PC-3 (cell line): ENCODE measurements at regions not wholly inside any gene's neighbourhood (a gene's known extent, or its start where the extent isn't known, plus 50 kb on each side); places are given as distances from the start of the nearest gene placed in this dataset.

Experiments used
- ATAC-seq: fragments of 200-7000 bp; cut with Tn5 transposase; 2 replicates; pipeline ENCODE4 v1.9.1; 2020; ENCODE audit warnings: mild to moderate bottlenecking, moderate library complexity
- BruUV-seq: library from RNA; stranded (reverse); fragments of 400-500 nt; replicated peaks from 2 replicates; lab custom pipeline; 2021; lab: Mats Ljungman, UMichigan
- CTCF ChIA-PET: fragments of 300-600 bp; sonication (Branson Sonifier 250); formaldehyde crosslinking; loops from one replicate; lab custom pipeline; 2022; ENCODE audit warnings: antibody characterized with exemption; lab: Charles Lee
- POLR2A ChIA-PET: fragments of 300-600 bp; sonication (Branson Sonifier 250); formaldehyde crosslinking; loops from one replicate; lab custom pipeline; 2022; ENCODE audit warnings: antibody characterized with exemption; ENCODE audit not compliant: unreplicated experiment; lab: Charles Lee
- DNase-seq: peaks from one replicate; pipeline ENCODE4 v3.0.0-alpha.2; 2015
- H2AFZ ChIP-seq: fragments of 300-600 bp; sonication (generic); 2 replicates; pipeline ENCODE4 v1.6.0; 2016; ENCODE audit warnings: antibody characterized with exemption, low read length
- H3F3A ChIP-seq: fragments of 300-600 bp; sonication (generic); one replicate; pipeline ENCODE4 v1.6.0; 2017; ENCODE audit warnings: antibody characterized with exemption, low read length, control low read depth, mild to moderate bottlenecking; ENCODE audit not compliant: unreplicated experiment
- H3K27ac ChIP-seq: fragments of 300-600 bp; sonication (generic); 2 replicates; pipeline ENCODE4 v1.5.1; 2016; ENCODE audit warnings: mild to moderate bottlenecking, low read length
- H3K27me3 ChIP-seq: fragments of 300-600 bp; sonication (generic); 2 replicates; pipeline ENCODE4 v1.6.1; 2016; ENCODE audit warnings: low read length, mixed read lengths
- H3K36me3 ChIP-seq: fragments of 300-600 bp; sonication (generic); 2 replicates; pipeline ENCODE4 v1.6.1; 2016; ENCODE audit warnings: low read depth, mixed run types, low read length, mixed read lengths
- H3K4me1 ChIP-seq: fragments of 300-600 bp; sonication (generic); 2 replicates; pipeline ENCODE4 v1.5.1; 2016; ENCODE audit warnings: low read length; ENCODE audit not compliant: insufficient read depth
- H3K4me2 ChIP-seq: fragments of 300-600 bp; sonication (generic); 2 replicates; pipeline ENCODE4 v1.6.0; 2016; ENCODE audit warnings: low read length
- H3K4me3 ChIP-seq: fragments of 300-600 bp; sonication (generic); 2 replicates; pipeline ENCODE4 v1.5.1; 2016; ENCODE audit warnings: mild to moderate bottlenecking, low read length, mixed read lengths
- H3K79me2 ChIP-seq: fragments of 300-600 bp; sonication (generic); 2 replicates; pipeline ENCODE4 v1.6.1; 2017; ENCODE audit warnings: low read length, mixed read lengths
- H3K9ac ChIP-seq: fragments of 300-600 bp; sonication (generic); 2 replicates; pipeline ENCODE4 v1.6.0; 2016; ENCODE audit warnings: mild to moderate bottlenecking, low read length
- H3K9me2 ChIP-seq: fragments of 300-600 bp; sonication (generic); replicated peaks from 2 replicates; pipeline ENCODE4 v1.6.1; 2016; ENCODE audit warnings: mixed run types, low read length, mixed read lengths
- H3K9me3 ChIP-seq: fragments of 300-600 bp; sonication (generic); 2 replicates; pipeline ENCODE4 v1.6.1; 2016; ENCODE audit warnings: low read length, mixed read lengths
- H4K20me1 ChIP-seq: fragments of 300-600 bp; sonication (generic); 2 replicates; pipeline ENCODE4 v1.6.1; 2016; ENCODE audit warnings: low read length, mixed read lengths
- EZH2 ChIP-seq: fragments of 300-600 bp; sonication (generic); IDR thresholded peaks from one replicate; pipeline ENCODE4 v1.6.1; 2017; ENCODE audit warnings: antibody characterized with exemption, mild to moderate bottlenecking, low read length; ENCODE audit not compliant: unreplicated experiment
- EZH2phosphoT487 ChIP-seq: fragments of 300-600 bp; sonication (generic); IDR thresholded peaks from 2 replicates; pipeline ENCODE4 v1.6.1; 2018; ENCODE audit warnings: mild to moderate bottlenecking, antibody characterized with exemption, low read length, borderline replicate concordance
- intact Hi-C: fragments of 100-400 bp; cut with micrococcal nuclease; formaldehyde crosslinking; loops from 2 replicates; pipeline ENCODE4 v1.9.0; 2023
- TF ChIP-seq, protein P1 (sequence below): fragments of 300-600 bp; sonication (generic); conservative IDR thresholded peaks from 2 replicates; pipeline ENCODE4 v1.5.1; 2017; ENCODE audit warnings: antibody characterized with exemption, low read depth, mild to moderate bottlenecking, low read length

DNA sequence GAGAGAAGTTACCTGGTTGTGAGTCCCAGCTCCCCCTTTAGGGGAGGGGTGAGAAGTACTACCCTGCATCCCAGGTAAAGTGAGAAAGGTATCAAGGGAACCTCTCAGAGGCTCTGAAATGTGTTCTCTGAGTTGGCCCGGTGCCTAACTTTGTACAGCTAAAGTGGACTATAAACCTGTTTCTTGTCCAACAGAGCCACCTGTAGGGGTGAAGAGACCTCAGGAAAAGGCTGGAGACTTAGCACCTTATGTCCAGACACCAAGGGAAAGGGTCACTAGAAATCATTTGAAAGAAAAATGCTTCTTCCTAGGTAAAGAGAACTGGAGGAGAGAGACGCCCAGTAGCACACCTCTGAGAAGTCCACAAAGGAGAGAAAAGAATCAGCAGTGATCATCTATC, 108.3 kb upstream of the KIF2A start:
- no peak overlapping the region for H3K4me3 ChIP-seq
- no peak for DNase-seq
- peaks cover 38% of the 10 kb centered on the region for H3K27me3 ChIP-seq
- no peak overlapping the region for H3K4me2 ChIP-seq
- TF ChIP-seq EZH2phosphoT487, result no peak
- H3K9ac ChIP-seq, result no peak overlapping the region
- H2AFZ ChIP-seq, result no peak overlapping the region
- CTCF ChIA-PET, result no interaction called here
- H3K4me1 ChIP-seq, result no peaks in the 10 kb centered on the region
- H3K27ac ChIP-seq, result no peak overlapping the region
- no peaks in the 10 kb centered on the region for H4K20me1 ChIP-seq
- no peaks in the 10 kb centered on the region for H3K36me3 ChIP-seq
- no peaks in the 10 kb centered on the region for H3F3A ChIP-seq
- H3K9me2 ChIP-seq, result no peaks in the 10 kb centered on the region
- POLR2A ChIA-PET, result no interaction called here
- no peak for ATAC-seq
- intact Hi-C loops, result no loop called here
- H3K9me3 ChIP-seq, result no peaks in the 10 kb centered on the region
- no peaks in the 10 kb centered on the region for H3K79me2 ChIP-seq
- BruUV-seq, result no TSS peak

- no peak for DNase-seq
- no peaks in the 10 kb centered on the region for H3K9me3 ChIP-seq
- no peak overlapping the region for H3K9ac ChIP-seq
- no peak for ATAC-seq
- no peak overlapping the region for H3K27ac ChIP-seq
- H3K79me2 ChIP-seq, result no peaks in the 10 kb centered on the region
- H4K20me1 ChIP-seq, result no peaks in the 10 kb centered on the region
- no TSS peak for BruUV-seq
- intact Hi-C loops, result no loop called here
- H3K4me3 ChIP-seq, result no peak overlapping the region
- no peak overlapping the region for H3K4me2 ChIP-seq
- H3K27me3 ChIP-seq, result peaks cover 38% of the 10 kb centered on the region
- H3F3A ChIP-seq, result no peaks in the 10 kb centered on the region
- ChIA-PET CTCF (no interaction called here), POLR2A (no interaction called here)
- H3K4me1 ChIP-seq, result no peaks in the 10 kb centered on the region
- H3K9me2 ChIP-seq, result no peaks in the 10 kb centered on the region
- TF ChIP-seq EZH2, result no peak
- TF ChIP-seq EZH2phosphoT487, result no peak
- TF ChIP-seq, protein P1, sequence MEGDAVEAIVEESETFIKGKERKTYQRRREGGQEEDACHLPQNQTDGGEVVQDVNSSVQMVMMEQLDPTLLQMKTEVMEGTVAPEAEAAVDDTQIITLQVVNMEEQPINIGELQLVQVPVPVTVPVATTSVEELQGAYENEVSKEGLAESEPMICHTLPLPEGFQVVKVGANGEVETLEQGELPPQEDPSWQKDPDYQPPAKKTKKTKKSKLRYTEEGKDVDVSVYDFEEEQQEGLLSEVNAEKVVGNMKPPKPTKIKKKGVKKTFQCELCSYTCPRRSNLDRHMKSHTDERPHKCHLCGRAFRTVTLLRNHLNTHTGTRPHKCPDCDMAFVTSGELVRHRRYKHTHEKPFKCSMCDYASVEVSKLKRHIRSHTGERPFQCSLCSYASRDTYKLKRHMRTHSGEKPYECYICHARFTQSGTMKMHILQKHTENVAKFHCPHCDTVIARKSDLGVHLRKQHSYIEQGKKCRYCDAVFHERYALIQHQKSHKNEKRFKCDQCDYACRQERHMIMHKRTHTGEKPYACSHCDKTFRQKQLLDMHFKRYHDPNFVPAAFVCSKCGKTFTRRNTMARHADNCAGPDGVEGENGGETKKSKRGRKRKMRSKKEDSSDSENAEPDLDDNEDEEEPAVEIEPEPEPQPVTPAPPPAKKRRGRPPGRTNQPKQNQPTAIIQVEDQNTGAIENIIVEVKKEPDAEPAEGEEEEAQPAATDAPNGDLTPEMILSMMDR, result no peak
- H2AFZ ChIP-seq, result no peak overlapping the region
- no peaks in the 10 kb centered on the region for H3K36me3 ChIP-seq
These were observed 107.6 kb upstream of the KIF2A start for GRCh38 chr5:62198421-62198820.

GRCh38 chr5:62199792-62200716, 106.0 kb upstream of the KIF2A start:
- ATAC-seq (no peak), DNase-seq (no peak)
- Histone ChIP-seq H3K4me2 (no peak overlapping the region), H3K9me2 (no peaks in the 10 kb centered on the region), H3K9ac (no peak overlapping the region), H4K20me1 (no peaks in the 10 kb centered on the region), H3K9me3 (no peaks in the 10 kb centered on the region), H3K4me3 (no peak overlapping the region), H3K27ac (no peak overlapping the region), H3K36me3 (no peaks in the 10 kb centered on the region), H3K4me1 (no peaks in the 10 kb centered on the region), H3F3A (no peaks in the 10 kb centered on the region), H2AFZ (no peak overlapping the region), H3K27me3 (peaks cover 41% of the 10 kb centered on the region), H3K79me2 (no peaks in the 10 kb centered on the region)
- CTCF ChIA-PET, result no interaction called here
- intact Hi-C loops, result no loop called here
- POLR2A ChIA-PET, result no interaction called here
- no TSS peak for BruUV-seq
- no peak for TF ChIP-seq EZH2
- TF ChIP-seq EZH2phosphoT487, result no peak
- TF ChIP-seq, protein P1, result no peak
